ENCODE measurements at regions not wholly inside any gene's neighbourhood (a gene's known extent, or its start where the extent isn't known, plus 50 kb on each side); places are given as distances from the start of the nearest gene placed in this dataset.
A peak's percentile ranks its signal among the peaks of the same experiment; 100 is the strongest.
"Not testable (repeated sequence)": the region's sequence is repeated elsewhere in the genome, so short reads cannot be mapped to it uniquely, and the experiment has no call there.

- H3K4me3 ChIP-seq (ENCODE audit: low read depth, low read length), result no peak overlapping the region
- no peak for TF ChIP-seq CTCF (IDR thresholded peaks at IDR 0.05; ENCODE audit: insufficient read depth, low read depth, low read length)
- no peak for DNase-seq (ENCODE audit: low read depth)
Measured at GRCh38 chr13:98075048-98075447, 67.8 kb upstream of the FARP1 start.

- DNase-seq (ENCODE audit: low read depth), result not testable (repeated sequence)
Measured at GRCh38 chr13:98076309-98076708, 66.6 kb upstream of the FARP1 start.

GRCh38 chr13:98080280-98080679, 62.6 kb upstream of the FARP1 start:
- no peak for DNase-seq (ENCODE audit: low read depth)
- no peak for TF ChIP-seq CTCF (IDR thresholded peaks at IDR 0.05; ENCODE audit: insufficient read depth, low read depth, low read length)
- H3K4me3 ChIP-seq (ENCODE audit: low read depth, low read length), result no peak overlapping the region

More at GRCh38 chr13:98076309-98076708, 66.6 kb upstream of the FARP1 start:
- H3K4me3 ChIP-seq (ENCODE audit: low read depth, low read length), result not testable (repeated sequence)

GRCh38 chr13:98083507-98083906, 59.4 kb upstream of the FARP1 start:
- no peak overlapping the region for H3K4me3 ChIP-seq (ENCODE audit: low read depth, low read length)
- no peak for TF ChIP-seq CTCF (IDR thresholded peaks at IDR 0.05; ENCODE audit: insufficient read depth, low read depth, low read length)

GRCh38 chr13:98083936-98084335, 59.0 kb upstream of the FARP1 start:
- TF ChIP-seq CTCF (IDR thresholded peaks at IDR 0.05; ENCODE audit: insufficient read depth, low read depth, low read length), result no peak
- H3K4me3 ChIP-seq (ENCODE audit: low read depth, low read length), result no peak overlapping the region
- DNase-seq (ENCODE audit: low read depth), result no peak

More at GRCh38 chr13:98083507-98083906, 59.4 kb upstream of the FARP1 start:
- DNase-seq (ENCODE audit: low read depth), result peak; percentile 59

- TF ChIP-seq CTCF (IDR thresholded peaks at IDR 0.05; ENCODE audit: insufficient read depth, low read depth, low read length), result no peak
- DNase-seq (ENCODE audit: low read depth), result no peak
- no peak overlapping the region for H3K4me3 ChIP-seq (ENCODE audit: low read depth, low read length)
Measured at GRCh38 chr13:98089246-98089645, 53.6 kb upstream of the FARP1 start.

- no peak for TF ChIP-seq CTCF (IDR thresholded peaks at IDR 0.05; ENCODE audit: insufficient read depth, low read depth, low read length)
- H3K4me3 ChIP-seq (ENCODE audit: low read depth, low read length), result no peak overlapping the region
- no peak for DNase-seq (ENCODE audit: low read depth)
Measured at GRCh38 chr13:98092888-98093287, 50.0 kb upstream of the FARP1 start.
